H9 (cell line): ENCODE measurements at regions not wholly inside any gene's neighbourhood (a gene's known extent, or its start where the extent isn't known, plus 50 kb on each side); places are given as distances from the start of the nearest gene placed in this dataset.

ENCODE experiments used
- DNase-seq: peaks from one replicate; pipeline ENCODE4 v3.0.0-alpha.2; 2017
- H2AFZ ChIP-seq: one replicate; pipeline ENCODE4 v1.6.1; 2013; ENCODE audit warnings: mild to moderate bottlenecking, low read length, control low read depth, moderate library complexity
- H2AK5ac ChIP-seq: 2 replicates; pipeline ENCODE4 v1.6.1; 2013; ENCODE audit warnings: low read length, control low read depth, mixed read lengths; ENCODE audit not compliant: insufficient read length
- H2BK120ac ChIP-seq: one replicate; pipeline ENCODE4 v1.6.1; 2013; ENCODE audit warnings: low read depth, mild to moderate bottlenecking, low read length, control low read depth, inconsistent platforms; ENCODE audit not compliant: poor library complexity, severe bottlenecking
- H2BK12ac ChIP-seq: 2 replicates; pipeline ENCODE4 v1.6.1; 2013; ENCODE audit warnings: low read length, control low read depth, mixed read lengths, low read depth; ENCODE audit not compliant: insufficient read length
- H2BK15ac ChIP-seq: 2 replicates; pipeline ENCODE4 v1.6.1; 2013; ENCODE audit warnings: low read depth, low read length, control low read depth
- H2BK20ac ChIP-seq: one replicate; pipeline ENCODE4 v1.6.1; 2013; ENCODE audit warnings: low read depth, mild to moderate bottlenecking, low read length, control low read depth, inconsistent platforms; ENCODE audit not compliant: poor library complexity, severe bottlenecking
- H2BK5ac ChIP-seq: 2 replicates; pipeline ENCODE4 v1.6.1; 2013; ENCODE audit warnings: low read length, control low read depth, mixed read lengths; ENCODE audit not compliant: insufficient read length
- H3K14ac ChIP-seq: 2 replicates; pipeline ENCODE4 v1.6.1; 2013; ENCODE audit warnings: low read length, control low read depth; ENCODE audit not compliant: insufficient read depth
- H3K18ac ChIP-seq: 2 replicates; pipeline ENCODE4 v1.6.1; 2013; ENCODE audit warnings: low read depth, mild to moderate bottlenecking, mixed read lengths, low read length, control low read depth; ENCODE audit not compliant: insufficient read length
- H3K23ac ChIP-seq: 2 replicates; pipeline ENCODE4 v1.6.1; 2013; ENCODE audit warnings: low read length, control low read depth, mixed read lengths, low read depth; ENCODE audit not compliant: insufficient read length
- H3K23me2 ChIP-seq: 2 replicates; pipeline ENCODE4 v1.6.1; 2013; ENCODE audit warnings: low read depth, mild to moderate bottlenecking, mixed read lengths, low read length, control low read depth; ENCODE audit not compliant: insufficient read length, poor library complexity, severe bottlenecking
- H3K27ac ChIP-seq: 2 replicates; pipeline ENCODE4 v1.5.1; 2013; ENCODE audit warnings: low read length, control low read depth, mixed read lengths, low read depth; ENCODE audit not compliant: insufficient read length
- H3K27me3 ChIP-seq: 2 replicates; pipeline ENCODE4 v1.6.1; 2013; ENCODE audit warnings: low read length, control low read depth, inconsistent platforms; ENCODE audit not compliant: insufficient read depth
- H3K4ac ChIP-seq: 2 replicates; pipeline ENCODE4 v1.6.1; 2013; ENCODE audit warnings: low read depth, mild to moderate bottlenecking, control low read depth, inconsistent platforms, low read length, moderate library complexity
- H3K4me1 ChIP-seq: 2 replicates; pipeline ENCODE4 v1.6.1; 2013; ENCODE audit warnings: low read length, control low read depth, inconsistent platforms; ENCODE audit not compliant: insufficient read depth
- H3K4me2 ChIP-seq: 2 replicates; pipeline ENCODE4 v1.6.1; 2013; ENCODE audit warnings: low read length, control low read depth, mixed read lengths; ENCODE audit not compliant: insufficient read length, insufficient read depth
- H3K56ac ChIP-seq: 2 replicates; pipeline ENCODE4 v1.6.1; 2013; ENCODE audit warnings: low read depth, mild to moderate bottlenecking, mixed read lengths, low read length, control low read depth; ENCODE audit not compliant: insufficient read length
- H3K79me1 ChIP-seq: 2 replicates; pipeline ENCODE4 v1.6.1; 2013; ENCODE audit warnings: low read depth, mild to moderate bottlenecking, moderate library complexity, low read length, control low read depth, inconsistent platforms; ENCODE audit not compliant: insufficient read depth, poor library complexity, severe bottlenecking
- H3K79me2 ChIP-seq: 2 replicates; pipeline ENCODE4 v1.6.1; 2013; ENCODE audit warnings: low read length, control low read depth, inconsistent platforms; ENCODE audit not compliant: insufficient read depth
- H3K9ac ChIP-seq: 2 replicates; pipeline ENCODE4 v1.6.1; 2013; ENCODE audit warnings: low read length, control low read depth, mixed read lengths; ENCODE audit not compliant: insufficient read length; ENCODE audit errors: extremely low read depth
- H3K9me3 ChIP-seq: one replicate; pipeline ENCODE4 v1.6.1; 2013; ENCODE audit warnings: low read depth, low read length, inconsistent platforms; ENCODE audit not compliant: control insufficient read depth
- H3T11ph ChIP-seq: one replicate; pipeline ENCODE4 v1.6.1; 2013; ENCODE audit warnings: mild to moderate bottlenecking, low read length, control low read depth, inconsistent platforms
- H4K20me1 ChIP-seq: one replicate; pipeline ENCODE4 v1.6.1; 2013; ENCODE audit not compliant: control insufficient read depth, insufficient read length, insufficient read depth
- H4K5ac ChIP-seq: 2 replicates; pipeline ENCODE4 v1.6.1; 2013; ENCODE audit warnings: low read depth, mild to moderate bottlenecking, mixed read lengths, low read length, control low read depth; ENCODE audit not compliant: insufficient read length
- H4K8ac ChIP-seq: replicated peaks from 2 replicates; pipeline ENCODE4 v1.6.1; 2013; ENCODE audit warnings: low read length, control low read depth, mixed read lengths, low read depth; ENCODE audit not compliant: insufficient read length
- H4K91ac ChIP-seq: 2 replicates; pipeline ENCODE4 v1.6.1; 2013; ENCODE audit warnings: low read depth, mild to moderate bottlenecking, moderate library complexity, mixed read lengths, low read length, control low read depth; ENCODE audit not compliant: insufficient read length
- H3K27ac Mint-ChIP-seq, 3 experiments: 2 replicates in 2 of 3; 3 replicates in 1 of 3; pipeline ENCODE4 v1.8.0; 2020 to 2021; ENCODE audit warnings: mixed read lengths in 3 of 3, mild to moderate bottlenecking in 1 of 3, moderate library complexity in 1 of 3
- H3K27me3 Mint-ChIP-seq: 2 replicates; pipeline ENCODE4 v1.8.0; 2021; ENCODE audit warnings: low read depth, mild to moderate bottlenecking, moderate library complexity, mixed read lengths
- H3K36me3 Mint-ChIP-seq, 3 experiments: 2 replicates in 2 of 3; 3 replicates in 1 of 3; pipeline ENCODE4 v1.8.0; 2020 to 2021; ENCODE audit warnings: low read depth in 3 of 3, mixed read lengths in 3 of 3; ENCODE audit not compliant: insufficient read depth in 1 of 3
- H3K4me1 Mint-ChIP-seq, 2 experiments: 2 replicates each; pipeline ENCODE4 v1.8.0; 2020; ENCODE audit warnings: mixed read lengths in 2 of 2
- H3K4me3 Mint-ChIP-seq, 2 experiments: 2 replicates in 1 of 2; 3 replicates in 1 of 2; pipeline ENCODE4 v1.8.0; 2020 to 2021; ENCODE audit warnings: mild to moderate bottlenecking in 2 of 2, mixed read lengths in 2 of 2, moderate library complexity in 1 of 2
- H3K9me3 Mint-ChIP-seq, 2 experiments: 2 replicates in 1 of 2; 3 replicates in 1 of 2; pipeline ENCODE4 v1.8.0; 2020; ENCODE audit warnings: mild to moderate bottlenecking in 2 of 2, mixed read lengths in 2 of 2, moderate library complexity in 1 of 2
- WGBS: extraction: QIAGEN DNeasy Blood & Tissue Kit; methylation state at CpG from one replicate; pipeline ENCODE4 v1.1.7; 2013; ENCODE audit warnings: missing lambda C conversion rate, low lambda C conversion rate, mixed read lengths; ENCODE audit not compliant: insufficient read length; ENCODE audit errors: extremely low coverage; 5-methylcytosine and 5-hydroxymethylcytosine counted together
- TF ChIP-seq, protein P1 (sequence below): fragments of 200-600 bp; sonication (generic); conservative IDR thresholded peaks from 3 replicates; pipeline ENCODE4 v1.8.0; 2021; ENCODE audit warnings: antibody characterized with exemption, mild to moderate bottlenecking

DNA sequence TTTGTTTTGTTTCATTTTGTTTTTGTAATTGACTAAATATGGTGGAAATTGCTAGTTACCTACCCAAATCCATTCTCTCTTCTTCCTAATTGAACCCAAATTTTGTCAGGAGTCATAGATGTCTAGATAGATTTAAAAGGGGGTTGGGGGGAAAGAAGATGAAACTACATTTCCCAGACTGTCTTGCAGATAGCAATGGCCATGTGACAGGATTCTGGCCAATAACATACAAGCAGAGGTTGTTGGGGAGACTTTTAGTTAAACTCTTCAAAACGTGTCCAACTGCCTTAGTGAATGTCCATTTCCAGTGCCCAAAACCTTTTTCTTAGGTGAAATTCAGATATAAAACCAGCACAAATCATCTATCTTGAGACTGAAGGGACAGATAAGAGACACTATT, 583.9 kb upstream of the API5 start:
- Histone ChIP-seq H4K8ac (no peak overlapping the region), H2BK15ac (no peak overlapping the region), H2AFZ (no peak overlapping the region), H2BK20ac (no peak overlapping the region), H3K4ac (no peak overlapping the region), H2BK12ac (no peak overlapping the region), H3K18ac (no peak overlapping the region), H3T11ph (no peak overlapping the region), H3K23me2 (no peaks in the 10 kb centered on the region), H3K23ac (no peak overlapping the region), H3K9me3 (no peaks in the 10 kb centered on the region), H2AK5ac (no peak overlapping the region), H3K27ac (no peak overlapping the region), H2BK120ac (no peak overlapping the region), H4K5ac (no peak overlapping the region), H3K14ac (no peak overlapping the region), H2BK5ac (no peak overlapping the region), H3K4me1 (no peaks in the 10 kb centered on the region), H3K9ac (no peak overlapping the region), H3K79me1 (no peaks in the 10 kb centered on the region), H3K4me2 (no peak overlapping the region), H3K27me3 (no peaks in the 10 kb centered on the region), H4K20me1 (no peaks in the 10 kb centered on the region), H4K91ac (no peak overlapping the region), H3K79me2 (no peaks in the 10 kb centered on the region), H3K56ac (no peak overlapping the region)
- H3K36me3 Mint-ChIP-seq = no peaks in the 10 kb centered on the region
- no peaks in the 10 kb centered on the region for H3K9me3 Mint-ChIP-seq
- no peak overlapping the region for H3K27ac Mint-ChIP-seq
- no peak for DNase-seq
- no CpG with 5 or more reads among the region's 1 CpG for WGBS
- TF ChIP-seq, protein P1, sequence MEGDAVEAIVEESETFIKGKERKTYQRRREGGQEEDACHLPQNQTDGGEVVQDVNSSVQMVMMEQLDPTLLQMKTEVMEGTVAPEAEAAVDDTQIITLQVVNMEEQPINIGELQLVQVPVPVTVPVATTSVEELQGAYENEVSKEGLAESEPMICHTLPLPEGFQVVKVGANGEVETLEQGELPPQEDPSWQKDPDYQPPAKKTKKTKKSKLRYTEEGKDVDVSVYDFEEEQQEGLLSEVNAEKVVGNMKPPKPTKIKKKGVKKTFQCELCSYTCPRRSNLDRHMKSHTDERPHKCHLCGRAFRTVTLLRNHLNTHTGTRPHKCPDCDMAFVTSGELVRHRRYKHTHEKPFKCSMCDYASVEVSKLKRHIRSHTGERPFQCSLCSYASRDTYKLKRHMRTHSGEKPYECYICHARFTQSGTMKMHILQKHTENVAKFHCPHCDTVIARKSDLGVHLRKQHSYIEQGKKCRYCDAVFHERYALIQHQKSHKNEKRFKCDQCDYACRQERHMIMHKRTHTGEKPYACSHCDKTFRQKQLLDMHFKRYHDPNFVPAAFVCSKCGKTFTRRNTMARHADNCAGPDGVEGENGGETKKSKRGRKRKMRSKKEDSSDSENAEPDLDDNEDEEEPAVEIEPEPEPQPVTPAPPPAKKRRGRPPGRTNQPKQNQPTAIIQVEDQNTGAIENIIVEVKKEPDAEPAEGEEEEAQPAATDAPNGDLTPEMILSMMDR = no peak
- no peaks in the 10 kb centered on the region; the same call in 1 of the 2 replicates for H3K27me3 Mint-ChIP-seq
- H3K4me1 Mint-ChIP-seq = no peaks in the 10 kb centered on the region
- H3K4me3 Mint-ChIP-seq = no peak overlapping the region
